OCI-LY1 (cell line): ENCODE measurements at regions not wholly inside any gene's neighbourhood (a gene's known extent, or its start where the extent isn't known, plus 50 kb on each side); places are given as distances from the start of the nearest gene placed in this dataset.

Source experiments
- H2AFZ ChIP-seq: fragments of 200-600 bp; sonication (generic), shearing (Covaris generic); 2 replicates; pipeline ENCODE4 v1.6.0; 2014; ENCODE audit warnings: antibody characterized with exemption, mild to moderate bottlenecking, low read length
- H3F3A ChIP-seq: fragments of 200-600 bp; sonication (generic), shearing (Covaris generic); 2 replicates; pipeline ENCODE4 v1.6.0; 2014; ENCODE audit warnings: mild to moderate bottlenecking, antibody characterized with exemption, low read length, moderate library complexity; ENCODE audit not compliant: insufficient read depth
- H3K27ac ChIP-seq: fragments of 200-600 bp; sonication (generic); 2 replicates; pipeline ENCODE4 v1.5.1; 2014; ENCODE audit warnings: low read length, mixed run types, mild to moderate bottlenecking, low read depth; ENCODE audit not compliant: poor library complexity, severe bottlenecking
- H3K27me3 ChIP-seq: fragments of 200-600 bp; sonication (generic); 2 replicates; pipeline ENCODE4 v1.6.0; 2014; ENCODE audit warnings: antibody characterized with exemption, mild to moderate bottlenecking, low read length, moderate library complexity; ENCODE audit not compliant: insufficient read depth
- H3K36me3 ChIP-seq: fragments of 200-600 bp; sonication (generic); 2 replicates; pipeline ENCODE4 v1.6.1; 2014; ENCODE audit warnings: mild to moderate bottlenecking, antibody characterized with exemption, low read length, moderate library complexity, mixed read lengths; ENCODE audit not compliant: insufficient read depth
- H3K4me1 ChIP-seq: fragments of 200-600 bp; sonication (generic); 2 replicates; pipeline ENCODE4 v1.5.1; 2014; ENCODE audit warnings: mild to moderate bottlenecking, low read length, moderate library complexity; ENCODE audit not compliant: insufficient read depth, severe bottlenecking
- H3K4me2 ChIP-seq: fragments of 200-600 bp; sonication (generic), shearing (Covaris generic); 2 replicates; pipeline ENCODE4 v1.6.1; 2014; ENCODE audit warnings: low read length
- H3K4me3 ChIP-seq: fragments of 200-600 bp; sonication (generic); 2 replicates; pipeline ENCODE4 v1.5.1; 2014; ENCODE audit warnings: low read length, low read depth, mild to moderate bottlenecking, mixed read lengths; ENCODE audit not compliant: poor library complexity, severe bottlenecking
- H3K79me2 ChIP-seq: fragments of 200-600 bp; shearing (Covaris generic); 2 replicates; pipeline ENCODE4 v1.6.1; 2016; ENCODE audit warnings: mixed run types, low read length, mixed read lengths; ENCODE audit not compliant: insufficient read depth
- H3K9ac ChIP-seq: fragments of 200-600 bp; sonication (generic), shearing (Covaris generic); 2 replicates; pipeline ENCODE4 v1.6.1; 2014; ENCODE audit warnings: mild to moderate bottlenecking, low read length, mixed read lengths
- H3K9me2 ChIP-seq: fragments of 200-600 bp; sonication (generic), shearing (Covaris generic); 2 replicates; pipeline ENCODE4 v1.6.1; 2014; ENCODE audit warnings: low read depth, mild to moderate bottlenecking, low read length, mixed read lengths
- H3K9me3 ChIP-seq: fragments of 200-600 bp; shearing (Covaris generic); 2 replicates; pipeline ENCODE4 v1.6.1; 2014; ENCODE audit warnings: low read length, mixed read lengths
- H4K20me1 ChIP-seq: fragments of 200-600 bp; sonication (generic), shearing (Covaris generic); 2 replicates; pipeline ENCODE4 v1.6.0; 2016; ENCODE audit warnings: mild to moderate bottlenecking, low read length; ENCODE audit not compliant: insufficient read depth
- EZH2 ChIP-seq: fragments of 200-600 bp; sonication (generic), shearing (Covaris generic); IDR thresholded peaks from 2 replicates; pipeline ENCODE4 v1.8.0; 2017; ENCODE audit warnings: borderline replicate concordance, mixed run types, mild to moderate bottlenecking, antibody characterized with exemption, low read length, moderate library complexity, mixed read lengths
- TF ChIP-seq, protein P1 (sequence below): fragments of 200-600 bp; sonication (generic), shearing (Covaris generic); IDR thresholded peaks from 2 replicates; pipeline ENCODE4 v1.5.1; 2017; ENCODE audit warnings: mild to moderate bottlenecking, antibody characterized with exemption, low read length, moderate library complexity, mixed read lengths

DNA sequence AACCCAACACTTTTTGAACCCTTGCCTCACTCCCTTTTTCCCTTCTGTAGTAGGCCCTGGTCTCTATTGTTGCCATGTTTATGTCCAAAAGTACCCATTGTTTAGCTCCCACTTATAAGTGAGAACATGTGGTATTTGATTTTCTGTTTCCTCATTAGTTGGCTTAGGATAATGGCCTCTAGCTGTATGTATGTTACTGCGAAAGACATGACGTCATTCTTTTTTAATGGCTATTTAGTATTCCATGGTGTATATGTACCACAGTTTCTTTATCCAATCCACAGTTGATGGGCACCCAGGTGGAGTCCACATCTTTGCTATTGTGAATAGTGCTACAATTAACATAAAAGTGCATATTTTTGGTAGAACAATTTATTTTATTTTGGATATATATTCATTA is 90.3 kb upstream of the PTPRD start:
- no peak overlapping the region for H3K27ac ChIP-seq
- no peaks in the 10 kb centered on the region for H3K27me3 ChIP-seq
- no peaks in the 10 kb centered on the region for H3K79me2 ChIP-seq
- no peaks in the 10 kb centered on the region for H3K36me3 ChIP-seq
- H3K4me1 ChIP-seq = no peaks in the 10 kb centered on the region
- no peaks in the 10 kb centered on the region for H3K9me3 ChIP-seq
- H2AFZ ChIP-seq = no peak overlapping the region
- H4K20me1 ChIP-seq = no peaks in the 10 kb centered on the region
- no peak overlapping the region for H3K4me2 ChIP-seq
- H3K9ac ChIP-seq = no peak overlapping the region
- H3K9me2 ChIP-seq = no peaks in the 10 kb centered on the region
- no peak overlapping the region for H3K4me3 ChIP-seq
- TF ChIP-seq EZH2 = no peak
- TF ChIP-seq, protein P1, sequence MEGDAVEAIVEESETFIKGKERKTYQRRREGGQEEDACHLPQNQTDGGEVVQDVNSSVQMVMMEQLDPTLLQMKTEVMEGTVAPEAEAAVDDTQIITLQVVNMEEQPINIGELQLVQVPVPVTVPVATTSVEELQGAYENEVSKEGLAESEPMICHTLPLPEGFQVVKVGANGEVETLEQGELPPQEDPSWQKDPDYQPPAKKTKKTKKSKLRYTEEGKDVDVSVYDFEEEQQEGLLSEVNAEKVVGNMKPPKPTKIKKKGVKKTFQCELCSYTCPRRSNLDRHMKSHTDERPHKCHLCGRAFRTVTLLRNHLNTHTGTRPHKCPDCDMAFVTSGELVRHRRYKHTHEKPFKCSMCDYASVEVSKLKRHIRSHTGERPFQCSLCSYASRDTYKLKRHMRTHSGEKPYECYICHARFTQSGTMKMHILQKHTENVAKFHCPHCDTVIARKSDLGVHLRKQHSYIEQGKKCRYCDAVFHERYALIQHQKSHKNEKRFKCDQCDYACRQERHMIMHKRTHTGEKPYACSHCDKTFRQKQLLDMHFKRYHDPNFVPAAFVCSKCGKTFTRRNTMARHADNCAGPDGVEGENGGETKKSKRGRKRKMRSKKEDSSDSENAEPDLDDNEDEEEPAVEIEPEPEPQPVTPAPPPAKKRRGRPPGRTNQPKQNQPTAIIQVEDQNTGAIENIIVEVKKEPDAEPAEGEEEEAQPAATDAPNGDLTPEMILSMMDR = no peak
- no peaks in the 10 kb centered on the region for H3F3A ChIP-seq

DNA sequence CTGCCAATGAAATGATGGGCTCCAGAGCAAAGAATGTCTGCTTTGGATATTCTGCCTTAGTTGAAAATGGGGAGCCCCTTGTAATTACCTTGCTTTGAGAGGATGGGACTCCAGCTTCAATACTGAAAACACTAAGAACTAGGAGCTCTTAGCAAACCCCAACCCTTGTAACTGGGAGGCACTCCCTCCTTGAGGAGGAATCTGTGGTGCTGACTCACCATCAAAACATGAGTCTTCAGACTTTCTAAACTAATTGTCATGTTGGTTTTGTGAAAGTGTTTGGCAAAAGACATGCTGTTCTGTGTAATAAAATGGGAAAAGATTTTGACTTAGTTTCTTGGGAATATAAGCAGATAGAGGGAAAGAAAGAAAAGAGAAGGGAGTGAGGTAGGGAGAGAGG is 91.9 kb upstream of the PTPRD start:
- H3K9me3 ChIP-seq = no peaks in the 10 kb centered on the region
- H3K4me1 ChIP-seq = no peaks in the 10 kb centered on the region
- no peaks in the 10 kb centered on the region for H3K79me2 ChIP-seq
- H3K4me2 ChIP-seq = no peak overlapping the region
- H3K36me3 ChIP-seq = no peaks in the 10 kb centered on the region
- no peaks in the 10 kb centered on the region for H4K20me1 ChIP-seq
- no peaks in the 10 kb centered on the region for H3F3A ChIP-seq
- no peak overlapping the region for H3K9ac ChIP-seq
- H3K4me3 ChIP-seq = no peak overlapping the region
- no peak overlapping the region for H3K27ac ChIP-seq
- no peaks in the 10 kb centered on the region for H3K9me2 ChIP-seq
- H2AFZ ChIP-seq = no peak overlapping the region
- H3K27me3 ChIP-seq = no peaks in the 10 kb centered on the region
- TF ChIP-seq, protein P1 = no peak
- TF ChIP-seq EZH2 = no peak

DNA sequence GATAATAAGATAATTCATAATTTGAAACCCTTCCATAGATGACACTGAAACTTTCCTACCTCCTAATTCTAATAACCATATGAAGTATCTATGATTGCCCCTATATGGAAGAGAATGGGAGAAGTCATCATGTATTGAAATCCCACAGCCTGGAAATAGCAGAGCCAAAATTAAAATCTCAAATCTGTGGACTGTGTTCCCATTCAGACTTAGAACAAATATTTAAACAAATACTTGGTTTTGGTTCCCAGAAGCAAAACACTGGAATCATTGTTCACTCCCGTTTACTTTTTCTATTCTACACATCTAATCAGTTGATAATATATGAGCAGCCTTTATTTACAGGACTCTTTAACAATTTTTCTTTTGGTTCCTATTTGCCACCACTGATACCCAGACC is 92.6 kb upstream of the PTPRD start:
- H3K79me2 ChIP-seq = no peaks in the 10 kb centered on the region
- no peak overlapping the region for H3K4me2 ChIP-seq
- no peak overlapping the region for H2AFZ ChIP-seq
- no peak overlapping the region for H3K27ac ChIP-seq
- no peaks in the 10 kb centered on the region for H4K20me1 ChIP-seq
- H3K4me3 ChIP-seq = no peak overlapping the region
- TF ChIP-seq EZH2 = no peak
- TF ChIP-seq, protein P1 = no peak
- no peaks in the 10 kb centered on the region for H3K9me2 ChIP-seq
- H3K4me1 ChIP-seq = no peaks in the 10 kb centered on the region
- no peaks in the 10 kb centered on the region for H3K27me3 ChIP-seq
- H3K9me3 ChIP-seq = no peaks in the 10 kb centered on the region
- no peak overlapping the region for H3K9ac ChIP-seq
- H3F3A ChIP-seq = no peaks in the 10 kb centered on the region
- H3K36me3 ChIP-seq = no peaks in the 10 kb centered on the region
